IMR-90 (cell line): ENCODE measurements at regions not wholly inside any gene's neighbourhood (a gene's known extent, or its start where the extent isn't known, plus 50 kb on each side); places are given as distances from the start of the nearest gene placed in this dataset.

Experiments
- ATAC-seq: fragments of 200-7000 bp; cut with Tn5 transposase; 2 replicates; pipeline ENCODE4 v1.9.1; 2020; ENCODE audit warnings: low read depth, mild to moderate bottlenecking, moderate library complexity
- BruUV-seq: library from RNA; stranded (reverse); fragments of 400-500 nt; replicated peaks from 2 replicates; lab custom pipeline; 2021; lab: Mats Ljungman, UMichigan
- CTCF ChIA-PET: fragments of 300-600 bp; formaldehyde crosslinking; extraction: SDS; loops from one replicate; lab custom pipeline; 2021; ENCODE audit warnings: antibody characterized with exemption; lab: Yijun Ruan, JAX
- POLR2A ChIA-PET: fragments of 300-600 bp; sonication (Branson Sonifier 250); formaldehyde crosslinking; loops from one replicate; lab custom pipeline; 2022; ENCODE audit warnings: antibody characterized with exemption; ENCODE audit not compliant: unreplicated experiment; lab: Charles Lee
- DNase-seq: peaks from one replicate; pipeline ENCODE4 v3.0.0; 2013
- H2AFZ ChIP-seq: replicated peaks from 2 replicates; pipeline ENCODE3; 2013; ENCODE audit warnings: low read length, mild to moderate bottlenecking; ENCODE audit not compliant: poor library complexity
- H2AK5ac ChIP-seq: 2 replicates; pipeline ENCODE4 v1.6.1; 2013; ENCODE audit warnings: low read depth, low read length, inconsistent platforms
- H2AK9ac ChIP-seq: replicated peaks from 2 replicates; pipeline ENCODE3; 2013; ENCODE audit warnings: mild to moderate bottlenecking, low read depth, low read length, moderate library complexity; ENCODE audit not compliant: poor library complexity
- H2BK120ac ChIP-seq: 2 replicates; pipeline ENCODE4 v1.6.1; 2013; ENCODE audit warnings: low read depth, low read length, inconsistent platforms
- H2BK15ac ChIP-seq: 3 replicates; pipeline ENCODE4 v1.6.1; 2013; ENCODE audit warnings: low read depth, low read length, inconsistent platforms
- H2BK20ac ChIP-seq: 2 replicates; pipeline ENCODE4 v1.6.1; 2013; ENCODE audit warnings: low read depth, mild to moderate bottlenecking, inconsistent platforms, low read length, moderate library complexity
- H2BK5ac ChIP-seq: 2 replicates; pipeline ENCODE4 v1.6.1; 2013; ENCODE audit warnings: mild to moderate bottlenecking, low read depth, low read length, inconsistent platforms; ENCODE audit not compliant: poor library complexity, severe bottlenecking
- H3K14ac ChIP-seq: replicated peaks from 2 replicates; pipeline ENCODE4 v1.6.1; 2013; ENCODE audit warnings: low read depth, low read length, inconsistent platforms
- H3K18ac ChIP-seq: 2 replicates; pipeline ENCODE4 v1.6.1; 2013; ENCODE audit warnings: low read depth, low read length, control low read depth
- H3K23ac ChIP-seq: 2 replicates; pipeline ENCODE4 v1.6.1; 2013; ENCODE audit warnings: low read depth, low read length, inconsistent platforms
- H3K27ac ChIP-seq: 2 replicates; pipeline ENCODE4 v1.5.1; 2013; ENCODE audit warnings: mild to moderate bottlenecking, control low read depth, low read length; ENCODE audit not compliant: insufficient read depth
- H3K27me3 ChIP-seq: 2 replicates; pipeline ENCODE4 v1.6.1; 2013; ENCODE audit warnings: low read length; ENCODE audit not compliant: control insufficient read depth, insufficient read depth
- H3K36me3 ChIP-seq: 2 replicates; pipeline ENCODE4 v1.6.1; 2013; ENCODE audit warnings: low read length, mixed read lengths; ENCODE audit not compliant: control insufficient read depth, insufficient read depth
- H3K4ac ChIP-seq: 2 replicates; pipeline ENCODE4 v1.6.1; 2013; ENCODE audit warnings: low read depth, low read length, inconsistent platforms
- H3K4me1 ChIP-seq: 2 replicates; pipeline ENCODE4 v1.6.1; 2013; ENCODE audit warnings: low read length, mixed read lengths; ENCODE audit not compliant: control insufficient read depth, insufficient read depth
- H3K4me2 ChIP-seq: 2 replicates; pipeline ENCODE4 v1.6.1; 2013; ENCODE audit warnings: low read depth, mild to moderate bottlenecking, control low read depth, low read length, moderate library complexity
- H3K4me3 ChIP-seq: 2 replicates; pipeline ENCODE4 v1.5.1; 2013; ENCODE audit warnings: low read depth, mild to moderate bottlenecking, control low read depth, low read length, moderate library complexity; ENCODE audit not compliant: insufficient read depth
- H3K56ac ChIP-seq: 2 replicates; pipeline ENCODE4 v1.6.1; 2013; ENCODE audit warnings: low read length, inconsistent platforms; ENCODE audit not compliant: insufficient read depth; ENCODE audit errors: extremely low read depth
- H3K79me1 ChIP-seq, 2 experiments: 2 replicates each; pipeline ENCODE4 v1.6.1; 2013; ENCODE audit warnings: low read length in 2 of 2, inconsistent platforms in 1 of 2, low read depth in 1 of 2
- H3K9ac ChIP-seq: 2 replicates; pipeline ENCODE4 v1.6.1; 2013; ENCODE audit warnings: low read depth, low read length, control low read depth
- H3K9me1 ChIP-seq: 2 replicates; pipeline ENCODE4 v1.6.1; 2013; ENCODE audit warnings: low read length, inconsistent platforms; ENCODE audit not compliant: insufficient read depth
- H3K9me3 ChIP-seq: 2 replicates; pipeline ENCODE4 v1.6.1; 2013; ENCODE audit warnings: low read length; ENCODE audit not compliant: control insufficient read depth, insufficient read depth
- H4K20me1 ChIP-seq: 2 replicates; pipeline ENCODE4 v1.6.1; 2013; ENCODE audit warnings: low read length, inconsistent platforms; ENCODE audit not compliant: insufficient read depth
- H4K5ac ChIP-seq: 2 replicates; pipeline ENCODE4 v1.6.1; 2013; ENCODE audit warnings: mild to moderate bottlenecking, low read depth, low read length, control low read depth
- H4K8ac ChIP-seq, 2 experiments: 2 replicates each; pipeline ENCODE4 v1.6.1; 2013; ENCODE audit warnings: low read depth in 2 of 2, low read length in 2 of 2, control low read depth in 1 of 2, inconsistent platforms in 1 of 2
- H4K91ac ChIP-seq: 2 replicates; pipeline ENCODE4 v1.6.1; 2013; ENCODE audit warnings: low read depth, low read length, inconsistent platforms; ENCODE audit not compliant: insufficient read depth
- BHLHE40 ChIP-seq: fragments of 150-350 bp; IDR thresholded peaks from 2 replicates; pipeline ENCODE4 v1.6.1; 2016; ENCODE audit warnings: mild to moderate bottlenecking, low read depth, low read length
- CEBPB ChIP-seq: IDR thresholded peaks from 2 replicates; pipeline ENCODE4 v1.6.1; 2012; ENCODE audit warnings: low read depth, low read length, improper control_type of control experiment
- CHD1 ChIP-seq: IDR thresholded peaks from 2 replicates; pipeline ENCODE4 v1.6.1; 2012; ENCODE audit warnings: low read depth, low read length, improper control_type of control experiment
- FOS ChIP-seq: fragments of 150-350 bp; IDR thresholded peaks from 2 replicates; pipeline ENCODE4 v1.6.1; 2016; ENCODE audit warnings: low read depth, low read length
- MAFK ChIP-seq: IDR thresholded peaks from 2 replicates; pipeline ENCODE4 v1.6.1; 2012; ENCODE audit warnings: low read depth, low read length, improper control_type of control experiment
- MAZ ChIP-seq: IDR thresholded peaks from 2 replicates; pipeline ENCODE4 v1.6.1; 2012; ENCODE audit warnings: low read depth, mild to moderate bottlenecking, low read length, improper control_type of control experiment, moderate library complexity, borderline replicate concordance
- MXI1 ChIP-seq: IDR thresholded peaks from 2 replicates; pipeline ENCODE4 v1.6.1; 2012; ENCODE audit warnings: low read depth, mild to moderate bottlenecking, low read length, moderate library complexity, borderline replicate concordance
- NFE2L2 ChIP-seq: fragments of 150-350 bp; IDR thresholded peaks from 2 replicates; pipeline ENCODE4 v1.6.1; 2016; ENCODE audit warnings: low read depth, mild to moderate bottlenecking, low read length
- POLR2A ChIP-seq: IDR thresholded peaks from 2 replicates; pipeline ENCODE4 v1.6.1; 2012; ENCODE audit warnings: mild to moderate bottlenecking, low read depth, low read length
- RAD21 ChIP-seq: IDR thresholded peaks from 2 replicates; pipeline ENCODE4 v1.6.1; 2012; ENCODE audit warnings: low read length, improper control_type of control experiment
- RCOR1 ChIP-seq: IDR thresholded peaks from 2 replicates; pipeline ENCODE4 v1.6.1; 2012; ENCODE audit warnings: mild to moderate bottlenecking, low read length, improper control_type of control experiment; ENCODE audit not compliant: insufficient replicate concordance
- RFX5 ChIP-seq: IDR thresholded peaks from 2 replicates; pipeline ENCODE4 v1.8.0; 2012; ENCODE audit warnings: low read depth, mild to moderate bottlenecking, low read length, moderate library complexity
- SMC3 ChIP-seq: fragments of 150-350 bp; IDR thresholded peaks from 2 replicates; pipeline ENCODE4 v1.6.1; 2016; ENCODE audit warnings: low read depth, mild to moderate bottlenecking, antibody characterized with exemption, low read length, moderate library complexity
- dilution Hi-C: fragments of 300-500 bp; cut with HindIII; formaldehyde crosslinking; loops from one replicate; pipeline ENCODE4 v1.14.3; 2018; ENCODE audit warnings: low sequenced_read_pairs; ENCODE audit not compliant: unreplicated experiment
- in situ Hi-C: fragments of 300-500 bp; cut with MboI; formaldehyde crosslinking; loops from 3 replicates; pipeline ENCODE4 v1.14.3; 2019; ENCODE audit warnings: low sequenced_read_pairs, inconsistent platforms, mixed read lengths
- intact Hi-C: fragments of 100-400 bp; cut with micrococcal nuclease; formaldehyde crosslinking; loops from 2 replicates; pipeline ENCODE4 v1.10.0; 2022
- TF ChIP-seq, protein P1 (sequence below): conservative IDR thresholded peaks from 2 replicates; pipeline ENCODE4 v1.5.1; 2012; ENCODE audit warnings: mild to moderate bottlenecking, low read depth, low read length, improper control_type of control experiment
- TF ChIP-seq, protein P2 (sequence below): fragments of 150-350 bp; IDR thresholded peaks from 2 replicates; pipeline ENCODE4 v1.6.1; 2016; ENCODE audit warnings: low read depth, mild to moderate bottlenecking, low read length, moderate library complexity, borderline replicate concordance
- TF ChIP-seq, protein P3 (sequence below): fragments of 150-350 bp; IDR thresholded peaks from 2 replicates; pipeline ENCODE4 v1.6.1; 2017; ENCODE audit warnings: mild to moderate bottlenecking, antibody characterized with exemption, low read length, low read depth

DNA sequence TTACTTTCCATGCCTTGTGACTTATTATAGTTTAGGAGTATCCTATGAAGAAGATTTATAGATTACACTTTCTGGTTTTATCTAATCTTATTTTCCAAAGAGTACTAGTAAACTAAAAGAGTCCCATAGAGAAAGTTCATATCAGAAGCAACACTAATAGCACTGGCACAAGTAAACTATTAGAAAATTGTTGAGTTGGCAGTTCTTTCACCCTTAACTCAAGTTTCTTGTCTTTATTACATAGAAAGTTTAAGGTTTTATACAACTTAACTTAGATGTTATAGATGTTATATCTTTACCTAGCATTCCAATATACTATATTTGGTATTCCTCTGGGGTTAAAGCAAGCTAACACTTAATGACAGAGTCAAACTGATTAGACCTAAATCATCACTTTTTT, 437.8 kb upstream of the ARRDC3 start:
- Histone ChIP-seq H4K5ac (no peak overlapping the region), H3K4ac (no peak overlapping the region), H3K56ac (no peak overlapping the region), H3K18ac (no peak overlapping the region), H3K9me1 (no peaks in the 10 kb centered on the region), H2BK120ac (no peak overlapping the region), H3K27ac (no peak overlapping the region), H3K9ac (no peak overlapping the region), H3K36me3 (no peaks in the 10 kb centered on the region), H3K9me3 (no peaks in the 10 kb centered on the region), H4K91ac (no peak overlapping the region), H3K4me2 (no peak overlapping the region), H4K8ac (no peak overlapping the region), H2BK20ac (no peak overlapping the region), H2BK5ac (no peak overlapping the region), H2AK5ac (no peak overlapping the region), H3K27me3 (no peaks in the 10 kb centered on the region), H2BK15ac (no peak overlapping the region), H3K4me3 (no peak overlapping the region), H3K79me1 (no peaks in the 10 kb centered on the region), H3K23ac (no peak overlapping the region), H3K14ac (no peak overlapping the region), H2AK9ac (no peak overlapping the region), H4K20me1 (no peaks in the 10 kb centered on the region), H2AFZ (no peak overlapping the region), H3K4me1 (no peaks in the 10 kb centered on the region)
- in situ Hi-C loops: no loop called here
- ChIA-PET POLR2A (no interaction called here), CTCF (no interaction called here)
- DNase-seq: no peak
- no TSS peak for BruUV-seq
- ATAC-seq: no peak
- TF ChIP-seq BHLHE40: no peak
- TF ChIP-seq, protein P1, sequence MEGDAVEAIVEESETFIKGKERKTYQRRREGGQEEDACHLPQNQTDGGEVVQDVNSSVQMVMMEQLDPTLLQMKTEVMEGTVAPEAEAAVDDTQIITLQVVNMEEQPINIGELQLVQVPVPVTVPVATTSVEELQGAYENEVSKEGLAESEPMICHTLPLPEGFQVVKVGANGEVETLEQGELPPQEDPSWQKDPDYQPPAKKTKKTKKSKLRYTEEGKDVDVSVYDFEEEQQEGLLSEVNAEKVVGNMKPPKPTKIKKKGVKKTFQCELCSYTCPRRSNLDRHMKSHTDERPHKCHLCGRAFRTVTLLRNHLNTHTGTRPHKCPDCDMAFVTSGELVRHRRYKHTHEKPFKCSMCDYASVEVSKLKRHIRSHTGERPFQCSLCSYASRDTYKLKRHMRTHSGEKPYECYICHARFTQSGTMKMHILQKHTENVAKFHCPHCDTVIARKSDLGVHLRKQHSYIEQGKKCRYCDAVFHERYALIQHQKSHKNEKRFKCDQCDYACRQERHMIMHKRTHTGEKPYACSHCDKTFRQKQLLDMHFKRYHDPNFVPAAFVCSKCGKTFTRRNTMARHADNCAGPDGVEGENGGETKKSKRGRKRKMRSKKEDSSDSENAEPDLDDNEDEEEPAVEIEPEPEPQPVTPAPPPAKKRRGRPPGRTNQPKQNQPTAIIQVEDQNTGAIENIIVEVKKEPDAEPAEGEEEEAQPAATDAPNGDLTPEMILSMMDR: no peak
- no peak for TF ChIP-seq RAD21
- TF ChIP-seq POLR2A: no peak
- no peak for TF ChIP-seq MXI1
- TF ChIP-seq SMC3: no peak
- TF ChIP-seq CHD1: no peak
- no peak for TF ChIP-seq FOS
- TF ChIP-seq, protein P2, sequence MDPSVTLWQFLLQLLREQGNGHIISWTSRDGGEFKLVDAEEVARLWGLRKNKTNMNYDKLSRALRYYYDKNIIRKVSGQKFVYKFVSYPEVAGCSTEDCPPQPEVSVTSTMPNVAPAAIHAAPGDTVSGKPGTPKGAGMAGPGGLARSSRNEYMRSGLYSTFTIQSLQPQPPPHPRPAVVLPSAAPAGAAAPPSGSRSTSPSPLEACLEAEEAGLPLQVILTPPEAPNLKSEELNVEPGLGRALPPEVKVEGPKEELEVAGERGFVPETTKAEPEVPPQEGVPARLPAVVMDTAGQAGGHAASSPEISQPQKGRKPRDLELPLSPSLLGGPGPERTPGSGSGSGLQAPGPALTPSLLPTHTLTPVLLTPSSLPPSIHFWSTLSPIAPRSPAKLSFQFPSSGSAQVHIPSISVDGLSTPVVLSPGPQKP: no peak
- no peak for TF ChIP-seq CEBPB
- TF ChIP-seq, protein P3, sequence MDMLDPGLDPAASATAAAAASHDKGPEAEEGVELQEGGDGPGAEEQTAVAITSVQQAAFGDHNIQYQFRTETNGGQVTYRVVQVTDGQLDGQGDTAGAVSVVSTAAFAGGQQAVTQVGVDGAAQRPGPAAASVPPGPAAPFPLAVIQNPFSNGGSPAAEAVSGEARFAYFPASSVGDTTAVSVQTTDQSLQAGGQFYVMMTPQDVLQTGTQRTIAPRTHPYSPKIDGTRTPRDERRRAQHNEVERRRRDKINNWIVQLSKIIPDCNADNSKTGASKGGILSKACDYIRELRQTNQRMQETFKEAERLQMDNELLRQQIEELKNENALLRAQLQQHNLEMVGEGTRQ: no peak
- TF ChIP-seq MAFK: no peak
- TF ChIP-seq RCOR1: no peak
- no peak for TF ChIP-seq MAZ
- TF ChIP-seq RFX5: no peak
- no peak for TF ChIP-seq NFE2L2
- intact Hi-C loops: no loop called here
- dilution Hi-C loops: no loop called here
